DND-41 (cell line): ENCODE measurements at regions not wholly inside any gene's neighbourhood (a gene's known extent, or its start where the extent isn't known, plus 50 kb on each side); places are given as distances from the start of the nearest gene placed in this dataset.

Source experiments
- ATAC-seq: fragments of 200-7000 bp; cut with Tn5 transposase; 3 replicates; pipeline ENCODE4 v1.9.1; 2021; ENCODE audit warnings: low read depth; ENCODE audit not compliant: insufficient read depth
- DNase-seq: peaks from one replicate; pipeline ENCODE4 v3.0.0-alpha.2; 2020
- H2AFZ ChIP-seq: 2 replicates; pipeline ENCODE4 v1.6.0; 2012; ENCODE audit warnings: low read depth, low read length
- H3K27ac ChIP-seq: 2 replicates; pipeline ENCODE4 v1.5.1; 2012; ENCODE audit warnings: low read length, inconsistent platforms
- H3K27me3 ChIP-seq: fragments of 200-600 bp; sonication (generic); 2 replicates; pipeline ENCODE4 v1.6.0; 2012; ENCODE audit warnings: low read length, mild to moderate bottlenecking, inconsistent platforms; ENCODE audit not compliant: insufficient read depth, poor library complexity
- H3K36me3 ChIP-seq: 2 replicates; pipeline ENCODE4 v1.5.1; 2012; ENCODE audit warnings: low read length, inconsistent platforms; ENCODE audit not compliant: insufficient read depth
- H3K4me1 ChIP-seq: 2 replicates; pipeline ENCODE4 v1.5.1; 2012; ENCODE audit warnings: mild to moderate bottlenecking, low read length; ENCODE audit not compliant: insufficient read depth
- H3K4me2 ChIP-seq: 2 replicates; pipeline ENCODE4 v1.6.0; 2012; ENCODE audit warnings: mild to moderate bottlenecking, moderate library complexity, low read length, inconsistent platforms; ENCODE audit not compliant: insufficient read depth
- H3K4me3 ChIP-seq, 2 experiments: fragments of 200-600 bp in 1 of 2; shearing (Covaris generic) in 1 of 2; 2 replicates each; pipeline ENCODE4 v1.5.1; 2012 to 2016; ENCODE audit warnings: inconsistent platforms in 2 of 2, low read length in 2 of 2, mild to moderate bottlenecking in 2 of 2, low read depth in 1 of 2, moderate library complexity in 1 of 2
- H3K79me2 ChIP-seq: 2 replicates; pipeline ENCODE4 v1.6.0; 2012; ENCODE audit warnings: low read length, inconsistent platforms; ENCODE audit not compliant: insufficient read depth
- H3K9ac ChIP-seq: 2 replicates; pipeline ENCODE4 v1.6.0; 2012; ENCODE audit warnings: low read depth, mild to moderate bottlenecking, inconsistent platforms, low read length, moderate library complexity
- H3K9me3 ChIP-seq: 2 replicates; pipeline ENCODE4 v1.5.1; 2012; ENCODE audit warnings: low read length, moderate library complexity, mild to moderate bottlenecking, inconsistent platforms; ENCODE audit not compliant: insufficient read depth, severe bottlenecking
- H4K20me1 ChIP-seq: 2 replicates; pipeline ENCODE4 v1.6.0; 2012; ENCODE audit warnings: low read length; ENCODE audit not compliant: insufficient read depth
- CTCF ChIP-seq: IDR thresholded peaks from 2 replicates; pipeline ENCODE4 v1.5.1; 2012; ENCODE audit warnings: borderline replicate concordance, low read length, moderate library complexity, mild to moderate bottlenecking; ENCODE audit not compliant: poor library complexity, severe bottlenecking; ENCODE audit errors: extremely low read depth
- EZH2 ChIP-seq: IDR thresholded peaks from 3 replicates; pipeline ENCODE4 v1.6.1; 2012; ENCODE audit warnings: borderline replicate concordance, low read depth, mild to moderate bottlenecking, moderate library complexity, low read length, inconsistent platforms; ENCODE audit not compliant: severe bottlenecking

- no peak for DNase-seq
These were observed 152.1 kb upstream of the RALGAPA2 start for GRCh38 chr20:20864351-20865096.

GRCh38 chr20:20860078-20860806, 147.8 kb upstream of the RALGAPA2 start:
- no peak for TF ChIP-seq EZH2
- TF ChIP-seq CTCF = peak; percentile 98
- ATAC-seq = peak; percentile 97
- Histone ChIP-seq H3K27me3 (peaks cover 3% of the 10 kb centered on the region), H2AFZ (no peak overlapping the region), H3K4me3 (no peak overlapping the region), H3K4me1 (no peaks in the 10 kb centered on the region), H3K79me2 (no peaks in the 10 kb centered on the region), H3K4me2 (no peak overlapping the region), H3K9ac (no peak overlapping the region), H3K36me3 (no peaks in the 10 kb centered on the region), H3K27ac (no peak overlapping the region), H3K9me3 (no peaks in the 10 kb centered on the region), H4K20me1 (no peaks in the 10 kb centered on the region; the same call in 1 of the 2 replicates)
- DNase-seq = peak; percentile 86

More at GRCh38 chr20:20864351-20865096, 152.1 kb upstream of the RALGAPA2 start:
- Histone ChIP-seq H3K36me3 (no peaks in the 10 kb centered on the region), H2AFZ (no peak overlapping the region), H3K4me1 (no peaks in the 10 kb centered on the region), H3K9me3 (no peaks in the 10 kb centered on the region), H3K27ac (no peak overlapping the region), H4K20me1 (no peaks in the 10 kb centered on the region; the same call in 1 of the 2 replicates), H3K9ac (no peak overlapping the region), H3K79me2 (no peaks in the 10 kb centered on the region), H3K4me3 (no peak overlapping the region), H3K4me2 (no peak overlapping the region), H3K27me3 (no peaks in the 10 kb centered on the region)
- TF ChIP-seq EZH2 (no peak), CTCF (peak; percentile 43)
- ATAC-seq = no peak

- no peaks in the 10 kb centered on the region for H3K4me1 ChIP-seq
- H3K4me2 ChIP-seq = no peak overlapping the region
- H3K36me3 ChIP-seq = no peaks in the 10 kb centered on the region
- no peaks in the 10 kb centered on the region; the same call in 1 of the 2 replicates for H4K20me1 ChIP-seq
- no peaks in the 10 kb centered on the region for H3K9me3 ChIP-seq
- TF ChIP-seq CTCF (no peak), EZH2 (no peak)
- no peak overlapping the region for H3K4me3 ChIP-seq
- no peak overlapping the region for H2AFZ ChIP-seq
- DNase-seq = no peak
- peaks cover 3% of the 10 kb centered on the region for H3K27me3 ChIP-seq
- H3K9ac ChIP-seq = no peak overlapping the region
- H3K27ac ChIP-seq = no peak overlapping the region
- no peak for ATAC-seq
- no peaks in the 10 kb centered on the region for H3K79me2 ChIP-seq
These were observed 147.1 kb upstream of the RALGAPA2 start for GRCh38 chr20:20859510-20859909.
